ENCODE measurements at regions not wholly inside any gene's neighbourhood (a gene's known extent, or its start where the extent isn't known, plus 50 kb on each side); places are given as distances from the start of the nearest gene placed in this dataset.
"Not testable (repeated sequence)": the region's sequence is repeated elsewhere in the genome, so short reads cannot be mapped to it uniquely, and the experiment has no call there.

- Histone ChIP-seq H3K9ac (ENCODE audit: low read depth in 1 of 3, low read length in 3 of 3) (no peak overlapping the region), H3K27me3 (ENCODE audit: control insufficient read depth in 3 of 3, insufficient read depth in 3 of 3, low read length in 3 of 3) (no peaks in the 10 kb centered on the region), H3K4me3 (ENCODE audit: low read length in 3 of 3) (no peak overlapping the region), H3K4me1 (ENCODE audit: control insufficient read depth in 3 of 3, insufficient read depth in 3 of 3, low read length in 3 of 3) (no peaks in the 10 kb centered on the region), H3K9me3 (ENCODE audit: control insufficient read depth in 3 of 3, low read length in 3 of 3) (no peaks in the 10 kb centered on the region), H3K27ac (ENCODE audit: low read depth, low read length) (no peak overlapping the region), H3K36me3 (ENCODE audit: control insufficient read depth in 3 of 3, insufficient read depth in 3 of 3, low read length in 3 of 3) (no peaks in the 10 kb centered on the region)
Measured at GRCh38 chr3:101913168-101913567, 63.9 kb downstream of the NFKBIZ start.

GRCh38 chr3:101917761-101918160 lies 68.4 kb downstream of the NFKBIZ start:
- H3K27ac ChIP-seq (ENCODE audit: low read depth, low read length); H3K9ac ChIP-seq (ENCODE audit: low read depth in 1 of 3, low read length in 3 of 3); H3K9me3 ChIP-seq (ENCODE audit: control insufficient read depth in 3 of 3, low read length in 3 of 3): not testable (repeated sequence)

GRCh38 chr3:101922151-101922725 lies 72.9 kb downstream of the NFKBIZ start:
- H3K27ac ChIP-seq (ENCODE audit: low read depth, low read length); H3K9me3 ChIP-seq (ENCODE audit: control insufficient read depth in 3 of 3, low read length in 3 of 3); H3K4me3 ChIP-seq (ENCODE audit: low read length in 3 of 3); H3K4me1 ChIP-seq (ENCODE audit: control insufficient read depth in 3 of 3, insufficient read depth in 3 of 3, low read length in 3 of 3); H3K27me3 ChIP-seq (ENCODE audit: control insufficient read depth in 3 of 3, insufficient read depth in 3 of 3, low read length in 3 of 3); H3K36me3 ChIP-seq (ENCODE audit: control insufficient read depth in 3 of 3, insufficient read depth in 3 of 3, low read length in 3 of 3); H3K9ac ChIP-seq (ENCODE audit: low read depth in 1 of 3, low read length in 3 of 3): not testable (repeated sequence)

More at GRCh38 chr3:101917761-101918160, 68.4 kb downstream of the NFKBIZ start:
- not testable (repeated sequence) for H3K27me3 ChIP-seq (ENCODE audit: control insufficient read depth in 3 of 3, insufficient read depth in 3 of 3, low read length in 3 of 3); H3K4me1 ChIP-seq (ENCODE audit: control insufficient read depth in 3 of 3, insufficient read depth in 3 of 3, low read length in 3 of 3); H3K4me3 ChIP-seq (ENCODE audit: low read length in 3 of 3); H3K36me3 ChIP-seq (ENCODE audit: control insufficient read depth in 3 of 3, insufficient read depth in 3 of 3, low read length in 3 of 3)

GRCh38 chr3:101924621-101925020 lies 75.3 kb downstream of the NFKBIZ start:
- H3K36me3 ChIP-seq (ENCODE audit: control insufficient read depth in 3 of 3, insufficient read depth in 3 of 3, low read length in 3 of 3); H3K9ac ChIP-seq (ENCODE audit: low read depth in 1 of 3, low read length in 3 of 3); H3K4me1 ChIP-seq (ENCODE audit: control insufficient read depth in 3 of 3, insufficient read depth in 3 of 3, low read length in 3 of 3); H3K27ac ChIP-seq (ENCODE audit: low read depth, low read length); H3K27me3 ChIP-seq (ENCODE audit: control insufficient read depth in 3 of 3, insufficient read depth in 3 of 3, low read length in 3 of 3); H3K4me3 ChIP-seq (ENCODE audit: low read length in 3 of 3); H3K9me3 ChIP-seq (ENCODE audit: control insufficient read depth in 3 of 3, low read length in 3 of 3): not testable (repeated sequence)

GRCh38 chr3:101925124-101925523 lies 75.8 kb downstream of the NFKBIZ start:
- H3K27me3 ChIP-seq (ENCODE audit: control insufficient read depth in 3 of 3, insufficient read depth in 3 of 3, low read length in 3 of 3); H3K9ac ChIP-seq (ENCODE audit: low read depth in 1 of 3, low read length in 3 of 3); H3K27ac ChIP-seq (ENCODE audit: low read depth, low read length); H3K9me3 ChIP-seq (ENCODE audit: control insufficient read depth in 3 of 3, low read length in 3 of 3); H3K36me3 ChIP-seq (ENCODE audit: control insufficient read depth in 3 of 3, insufficient read depth in 3 of 3, low read length in 3 of 3); H3K4me1 ChIP-seq (ENCODE audit: control insufficient read depth in 3 of 3, insufficient read depth in 3 of 3, low read length in 3 of 3); H3K4me3 ChIP-seq (ENCODE audit: low read length in 3 of 3): not testable (repeated sequence)

- no peaks in the 10 kb centered on the region for H3K9me3 ChIP-seq (ENCODE audit: control insufficient read depth in 3 of 3, low read length in 3 of 3)
- H3K9ac ChIP-seq (ENCODE audit: low read depth in 1 of 3, low read length in 3 of 3): no peak overlapping the region
- H3K4me1 ChIP-seq (ENCODE audit: control insufficient read depth in 3 of 3, insufficient read depth in 3 of 3, low read length in 3 of 3): no peaks in the 10 kb centered on the region
- H3K27ac ChIP-seq (ENCODE audit: low read depth, low read length): no peak overlapping the region
- H3K36me3 ChIP-seq (ENCODE audit: control insufficient read depth in 3 of 3, insufficient read depth in 3 of 3, low read length in 3 of 3): no peaks in the 10 kb centered on the region
- H3K4me3 ChIP-seq (ENCODE audit: low read length in 3 of 3): no peak overlapping the region
- H3K27me3 ChIP-seq (ENCODE audit: control insufficient read depth in 3 of 3, insufficient read depth in 3 of 3, low read length in 3 of 3): no peaks in the 10 kb centered on the region
Measured at GRCh38 chr3:101925564-101925963, 76.2 kb downstream of the NFKBIZ start.

- no peak overlapping the region for H3K9ac ChIP-seq (ENCODE audit: low read depth in 1 of 3, low read length in 3 of 3)
- H3K27me3 ChIP-seq (ENCODE audit: control insufficient read depth in 3 of 3, insufficient read depth in 3 of 3, low read length in 3 of 3): no peaks in the 10 kb centered on the region
- H3K9me3 ChIP-seq (ENCODE audit: control insufficient read depth in 3 of 3, low read length in 3 of 3): no peaks in the 10 kb centered on the region
- no peaks in the 10 kb centered on the region for H3K36me3 ChIP-seq (ENCODE audit: control insufficient read depth in 3 of 3, insufficient read depth in 3 of 3, low read length in 3 of 3)
- no peak overlapping the region for H3K4me3 ChIP-seq (ENCODE audit: low read length in 3 of 3)
- H3K27ac ChIP-seq (ENCODE audit: low read depth, low read length): no peak overlapping the region
- no peaks in the 10 kb centered on the region for H3K4me1 ChIP-seq (ENCODE audit: control insufficient read depth in 3 of 3, insufficient read depth in 3 of 3, low read length in 3 of 3)
Measured at GRCh38 chr3:101926594-101927105, 77.3 kb downstream of the NFKBIZ start.

- Histone ChIP-seq H3K4me1 (ENCODE audit: control insufficient read depth in 3 of 3, insufficient read depth in 3 of 3, low read length in 3 of 3) (no peaks in the 10 kb centered on the region), H3K4me3 (ENCODE audit: low read length in 3 of 3) (no peak overlapping the region), H3K36me3 (ENCODE audit: control insufficient read depth in 3 of 3, insufficient read depth in 3 of 3, low read length in 3 of 3) (no peaks in the 10 kb centered on the region), H3K27ac (ENCODE audit: low read depth, low read length) (no peak overlapping the region), H3K9ac (ENCODE audit: low read depth in 1 of 3, low read length in 3 of 3) (no peak overlapping the region), H3K9me3 (ENCODE audit: control insufficient read depth in 3 of 3, low read length in 3 of 3) (no peaks in the 10 kb centered on the region), H3K27me3 (ENCODE audit: control insufficient read depth in 3 of 3, insufficient read depth in 3 of 3, low read length in 3 of 3) (no peaks in the 10 kb centered on the region)
Measured at GRCh38 chr3:101928890-101929289, 79.6 kb downstream of the NFKBIZ start.

- Histone ChIP-seq H3K4me1 (ENCODE audit: control insufficient read depth in 3 of 3, insufficient read depth in 3 of 3, low read length in 3 of 3) (no peaks in the 10 kb centered on the region), H3K27ac (ENCODE audit: low read depth, low read length) (no peak overlapping the region), H3K9ac (ENCODE audit: low read depth in 1 of 3, low read length in 3 of 3) (no peak overlapping the region), H3K27me3 (ENCODE audit: control insufficient read depth in 3 of 3, insufficient read depth in 3 of 3, low read length in 3 of 3) (no peaks in the 10 kb centered on the region), H3K4me3 (ENCODE audit: low read length in 3 of 3) (no peak overlapping the region), H3K9me3 (ENCODE audit: control insufficient read depth in 3 of 3, low read length in 3 of 3) (no peaks in the 10 kb centered on the region), H3K36me3 (ENCODE audit: control insufficient read depth in 3 of 3, insufficient read depth in 3 of 3, low read length in 3 of 3) (no peaks in the 10 kb centered on the region)
Measured at GRCh38 chr3:101931081-101931480, 81.8 kb downstream of the NFKBIZ start.

- H3K9me3 ChIP-seq (ENCODE audit: control insufficient read depth in 3 of 3, low read length in 3 of 3): no peaks in the 10 kb centered on the region
- no peak overlapping the region for H3K4me3 ChIP-seq (ENCODE audit: low read length in 3 of 3)
- no peak overlapping the region for H3K9ac ChIP-seq (ENCODE audit: low read depth in 1 of 3, low read length in 3 of 3)
- H3K4me1 ChIP-seq (ENCODE audit: control insufficient read depth in 3 of 3, insufficient read depth in 3 of 3, low read length in 3 of 3): peaks cover 0 to 2% (median 0%) of the 10 kb centered on the region in 3 donors
- no peaks in the 10 kb centered on the region for H3K36me3 ChIP-seq (ENCODE audit: control insufficient read depth in 3 of 3, insufficient read depth in 3 of 3, low read length in 3 of 3)
- no peaks in the 10 kb centered on the region for H3K27me3 ChIP-seq (ENCODE audit: control insufficient read depth in 3 of 3, insufficient read depth in 3 of 3, low read length in 3 of 3)
- H3K27ac ChIP-seq (ENCODE audit: low read depth, low read length): no peak overlapping the region
Measured at GRCh38 chr3:101932326-101933068, 83.2 kb downstream of the NFKBIZ start.
